ENCODE measurements at regions not wholly inside any gene's neighbourhood (a gene's known extent, or its start where the extent isn't known, plus 50 kb on each side); places are given as distances from the start of the nearest gene placed in this dataset.

DNA sequence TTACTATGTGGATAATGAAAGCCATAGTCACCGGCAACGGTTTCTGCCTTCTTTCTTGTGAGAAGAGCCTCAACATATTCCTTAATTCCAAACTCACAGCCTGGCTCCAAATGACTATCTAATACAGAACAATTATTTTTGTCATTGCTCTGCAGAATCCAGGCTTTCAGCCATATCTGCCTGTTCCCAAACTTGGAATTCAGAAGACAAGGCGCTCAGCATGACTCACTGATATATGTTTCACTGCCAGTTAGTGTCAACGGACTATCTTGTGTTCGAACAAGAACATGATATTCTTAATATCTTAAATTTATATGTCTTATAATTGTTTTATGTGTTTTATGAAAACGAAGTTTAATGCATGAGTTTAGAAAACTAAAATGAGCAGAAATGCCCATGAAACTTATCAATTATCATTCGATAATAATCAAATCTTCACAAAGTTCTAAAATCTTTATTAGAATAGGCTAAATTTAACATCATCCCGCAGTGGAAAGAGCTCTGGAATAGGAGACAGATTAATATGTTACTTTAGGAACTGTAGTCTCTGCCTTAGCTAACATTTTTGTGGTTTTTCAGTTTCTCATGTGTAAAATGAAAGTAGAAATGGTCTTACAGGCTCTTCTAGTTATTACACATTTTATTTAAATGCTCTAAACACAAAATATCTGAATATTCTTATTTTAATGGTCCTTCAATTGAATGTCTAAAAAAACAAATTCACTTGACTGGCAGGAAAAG lies 669.3 kb upstream of the GJE1 start (continued):
- TF ChIP-seq, protein P1, sequence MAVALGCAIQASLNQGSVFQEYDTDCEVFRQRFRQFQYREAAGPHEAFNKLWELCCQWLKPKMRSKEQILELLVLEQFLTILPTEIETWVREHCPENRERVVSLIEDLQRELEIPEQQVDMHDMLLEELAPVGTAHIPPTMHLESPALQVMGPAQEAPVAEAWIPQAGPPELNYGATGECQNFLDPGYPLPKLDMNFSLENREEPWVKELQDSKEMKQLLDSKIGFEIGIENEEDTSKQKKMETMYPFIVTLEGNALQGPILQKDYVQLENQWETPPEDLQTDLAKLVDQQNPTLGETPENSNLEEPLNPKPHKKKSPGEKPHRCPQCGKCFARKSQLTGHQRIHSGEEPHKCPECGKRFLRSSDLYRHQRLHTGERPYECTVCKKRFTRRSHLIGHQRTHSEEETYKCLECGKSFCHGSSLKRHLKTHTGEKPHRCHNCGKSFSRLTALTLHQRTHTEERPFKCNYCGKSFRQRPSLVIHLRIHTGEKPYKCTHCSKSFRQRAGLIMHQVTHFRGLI (CRISPR knock-in tag; IDR thresholded peaks at IDR 0.05), result no peak
- no peak for TF ChIP-seq CBFA2T2 (conservative IDR thresholded peaks at IDR 0.05)
- no peak for TF ChIP-seq NCOA1 (IDR thresholded peaks at IDR 0.05; ENCODE audit: low read depth)
- TF ChIP-seq E2F3 (CRISPR knock-in tag; IDR thresholded peaks at IDR 0.05), result no peak
- no peak for TF ChIP-seq RFX7 (CRISPR knock-in tag; IDR thresholded peaks at IDR 0.05)
- TF ChIP-seq BRF1 (IDR thresholded peaks at IDR 0.05; ENCODE audit: borderline replicate concordance, extremely low read depth, insufficient read length), result no peak
- no peak for TF ChIP-seq BHLHE40 (IDR thresholded peaks at IDR 0.05; ENCODE audit: low read length)
- TF ChIP-seq CHD1 (IDR thresholded peaks at IDR 0.05; ENCODE audit: low read length), result no peak
- TF ChIP-seq, protein P2, sequence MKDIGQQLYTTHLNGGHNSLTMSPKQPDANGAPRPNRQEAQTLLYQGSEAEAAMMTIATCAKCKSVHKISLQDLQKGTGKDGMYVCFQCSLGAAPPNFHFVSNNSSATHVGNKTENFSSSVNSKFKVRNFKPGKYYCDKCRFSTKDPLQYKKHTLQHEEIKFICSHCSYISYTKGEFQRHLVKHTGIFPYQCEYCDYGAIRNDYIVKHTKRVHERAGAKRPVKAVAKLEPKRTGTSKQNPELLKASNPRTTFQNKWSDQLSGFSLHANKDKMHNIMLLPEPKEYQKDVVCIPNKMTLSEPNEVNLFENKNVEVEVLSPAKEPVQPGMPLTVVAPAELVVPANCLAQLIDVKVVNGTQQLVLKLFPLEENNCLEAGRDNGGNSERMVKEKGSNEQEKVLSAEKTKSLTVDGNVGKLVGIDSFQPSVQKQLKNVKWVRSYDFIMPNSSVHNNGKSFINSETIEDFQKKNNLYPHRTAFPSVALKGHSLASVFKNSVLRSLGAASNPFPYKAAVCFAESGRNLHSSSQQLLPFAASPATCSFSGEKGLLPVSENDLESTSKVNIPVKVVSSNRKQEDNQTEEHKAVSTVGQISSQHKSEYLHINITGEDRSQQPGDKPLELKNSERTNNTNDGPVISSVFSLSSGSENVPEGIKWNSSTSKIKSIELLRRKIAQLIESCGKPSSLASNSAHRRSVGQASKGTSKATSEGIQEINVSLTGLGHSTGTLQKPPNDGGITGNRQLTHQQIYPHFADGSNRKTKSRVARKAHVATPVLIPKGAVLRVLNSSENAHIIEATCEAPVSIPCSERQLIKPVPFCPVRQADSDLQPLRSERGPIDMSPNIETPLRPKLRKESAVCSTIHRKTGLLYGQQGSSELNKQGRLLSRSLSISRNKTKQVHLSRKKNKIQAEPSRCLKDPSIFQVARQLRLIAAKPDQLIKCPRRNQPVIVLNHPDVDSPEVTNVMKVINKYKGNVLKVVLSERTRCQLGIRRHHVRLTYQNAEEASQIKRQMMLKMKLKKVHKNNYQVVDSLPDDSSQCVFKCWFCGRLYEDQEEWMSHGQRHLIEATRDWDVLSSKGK (CRISPR knock-in tag; IDR thresholded peaks at IDR 0.05), result no peak
- no peak for TF ChIP-seq TRIM24 (IDR thresholded peaks at IDR 0.05)

Measured in K562 (cell line).